Kidney epithelial cell (primary cell): ENCODE measurements at regions not wholly inside any gene's neighbourhood (a gene's known extent, or its start where the extent isn't known, plus 50 kb on each side); places are given as distances from the start of the nearest gene placed in this dataset.
A peak's percentile ranks its signal among the peaks of the same experiment; 100 is the strongest.

Experiments
- DNase-seq: peaks from one replicate; pipeline ENCODE4 v3.0.0-alpha.2; 2010; ENCODE audit warnings: low read depth
- H3K27me3 ChIP-seq: 2 replicates; pipeline ENCODE4 v1.6.0; 2011; ENCODE audit warnings: low read length; ENCODE audit not compliant: control insufficient read depth, insufficient read depth
- H3K36me3 ChIP-seq: 2 replicates; pipeline ENCODE4 v1.5.1; 2011; ENCODE audit warnings: low read length; ENCODE audit not compliant: control insufficient read depth, insufficient read depth
- H3K4me3 ChIP-seq: 2 replicates; pipeline ENCODE4 v1.5.1; 2011; ENCODE audit warnings: low read depth, mild to moderate bottlenecking, control low read depth, low read length
- TF ChIP-seq, protein P1 (sequence below): IDR thresholded peaks from 2 replicates; pipeline ENCODE4 v1.5.1; 2011; ENCODE audit warnings: mild to moderate bottlenecking, moderate library complexity, low read length, control low read depth, inconsistent platforms; ENCODE audit not compliant: insufficient read depth, poor library complexity, severe bottlenecking

GRCh38 chr5:57394421-57395210 lies 88.0 kb downstream of the ACTBL2 start:
- Histone ChIP-seq H3K4me3 (no peak overlapping the region), H3K27me3 (no peaks in the 10 kb centered on the region), H3K36me3 (no peaks in the 10 kb centered on the region)
- TF ChIP-seq, protein P1, sequence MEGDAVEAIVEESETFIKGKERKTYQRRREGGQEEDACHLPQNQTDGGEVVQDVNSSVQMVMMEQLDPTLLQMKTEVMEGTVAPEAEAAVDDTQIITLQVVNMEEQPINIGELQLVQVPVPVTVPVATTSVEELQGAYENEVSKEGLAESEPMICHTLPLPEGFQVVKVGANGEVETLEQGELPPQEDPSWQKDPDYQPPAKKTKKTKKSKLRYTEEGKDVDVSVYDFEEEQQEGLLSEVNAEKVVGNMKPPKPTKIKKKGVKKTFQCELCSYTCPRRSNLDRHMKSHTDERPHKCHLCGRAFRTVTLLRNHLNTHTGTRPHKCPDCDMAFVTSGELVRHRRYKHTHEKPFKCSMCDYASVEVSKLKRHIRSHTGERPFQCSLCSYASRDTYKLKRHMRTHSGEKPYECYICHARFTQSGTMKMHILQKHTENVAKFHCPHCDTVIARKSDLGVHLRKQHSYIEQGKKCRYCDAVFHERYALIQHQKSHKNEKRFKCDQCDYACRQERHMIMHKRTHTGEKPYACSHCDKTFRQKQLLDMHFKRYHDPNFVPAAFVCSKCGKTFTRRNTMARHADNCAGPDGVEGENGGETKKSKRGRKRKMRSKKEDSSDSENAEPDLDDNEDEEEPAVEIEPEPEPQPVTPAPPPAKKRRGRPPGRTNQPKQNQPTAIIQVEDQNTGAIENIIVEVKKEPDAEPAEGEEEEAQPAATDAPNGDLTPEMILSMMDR, result no peak
- DNase-seq, result no peak

GRCh38 chr5:57386958-57387357 lies 95.7 kb downstream of the ACTBL2 start:
- H3K36me3 ChIP-seq, result no peaks in the 10 kb centered on the region
- H3K4me3 ChIP-seq, result no peak overlapping the region
- no peak for DNase-seq
- TF ChIP-seq, protein P1, result no peak
- H3K27me3 ChIP-seq, result no peaks in the 10 kb centered on the region

GRCh38 chr5:57383093-57383861 lies 99.3 kb downstream of the ACTBL2 start:
- no peak for DNase-seq
- TF ChIP-seq, protein P1, result peak; percentile 17
- H3K36me3 ChIP-seq, result no peaks in the 10 kb centered on the region
- no peak overlapping the region for H3K4me3 ChIP-seq
- H3K27me3 ChIP-seq, result no peaks in the 10 kb centered on the region

DNA sequence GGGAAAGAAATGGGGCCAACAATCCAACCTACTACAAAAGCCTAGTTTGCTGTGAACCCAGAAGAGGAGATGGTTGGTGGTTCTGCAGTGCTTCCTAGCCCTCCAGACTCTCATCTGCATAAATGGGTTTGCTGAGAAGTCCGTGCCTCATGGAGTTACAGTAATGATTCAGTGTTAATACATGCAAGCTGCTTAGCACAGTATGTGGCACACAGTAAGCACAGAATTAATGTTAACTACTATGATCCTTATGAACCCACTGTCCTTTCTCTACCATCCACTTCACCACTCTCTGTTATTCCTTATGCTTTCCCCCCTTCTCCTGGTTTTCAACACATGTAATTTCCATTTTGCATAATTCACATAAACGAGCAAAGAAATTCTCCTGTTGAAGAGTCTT lies 100.0 kb downstream of the ACTBL2 start:
- DNase-seq, result no peak
- TF ChIP-seq, protein P1, result no peak
- Histone ChIP-seq H3K36me3 (no peaks in the 10 kb centered on the region), H3K4me3 (no peak overlapping the region), H3K27me3 (no peaks in the 10 kb centered on the region)

- Histone ChIP-seq H3K4me3 (no peak overlapping the region), H3K27me3 (no peaks in the 10 kb centered on the region), H3K36me3 (no peaks in the 10 kb centered on the region)
- TF ChIP-seq, protein P1, result no peak
- no peak for DNase-seq
These were observed 112.2 kb downstream of the ACTBL2 start for GRCh38 chr5:57370376-57370775.

DNA sequence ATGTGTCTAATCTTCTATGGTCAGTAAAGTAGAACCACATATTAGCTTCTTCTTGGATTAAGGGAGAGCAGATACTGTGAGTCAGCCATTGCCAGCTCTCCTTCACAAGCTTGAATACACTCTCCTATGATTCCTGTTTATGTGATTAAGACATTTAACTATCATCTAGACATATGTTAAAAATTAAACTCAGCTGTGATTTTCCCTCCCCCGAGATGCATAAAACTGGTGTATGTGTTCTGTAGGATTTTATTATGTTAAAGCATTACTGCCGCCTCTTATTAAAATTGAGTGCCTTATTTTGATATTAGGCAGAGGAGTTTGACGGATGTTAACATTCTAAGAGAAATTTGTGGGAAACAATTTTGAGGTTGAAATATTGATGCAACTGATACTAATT lies 114.6 kb downstream of the ACTBL2 start:
- H3K36me3 ChIP-seq, result no peaks in the 10 kb centered on the region
- no peaks in the 10 kb centered on the region for H3K27me3 ChIP-seq
- TF ChIP-seq, protein P1, result no peak
- H3K4me3 ChIP-seq, result no peak overlapping the region
- no peak for DNase-seq
